Spleen (tissue), 7 donors: ENCODE measurements at regions not wholly inside any gene's neighbourhood (a gene's known extent, or its start where the extent isn't known, plus 50 kb on each side); places are given as distances from the start of the nearest gene placed in this dataset.

Experiments used
- CTCF ChIP-seq, 11 experiments: fragments of 200-600 bp in 7 of 11; fragments of 450-650 bp in 4 of 11; sonication (generic) in 4 of 11; IDR thresholded peaks in 8 of 11; conservative IDR thresholded peaks in 3 of 11; 1 replicate in 7 of 11; 2 replicates in 4 of 11; pipeline versions ENCODE4 v1.4.0 to v1.8.0; 2016 to 2021; ENCODE audit warnings: antibody characterized with exemption in 11 of 11, inconsistent platforms in 4 of 11, mild to moderate bottlenecking in 1 of 11
- POLR2A ChIP-seq, 3 donors: fragments of 450-650 bp; IDR thresholded peaks; one replicate each; pipeline ENCODE4 v1.5.1; 2017; ENCODE audit warnings: antibody characterized with exemption in 3 of 3, mild to moderate bottlenecking in 1 of 3
- POLR2AphosphoS5 ChIP-seq, 3 donors: sonication (generic); formaldehyde crosslinking; IDR thresholded peaks; one replicate each; pipeline ENCODE4 v1.5.1; 2017; ENCODE audit warnings: antibody characterized with exemption in 3 of 3
- donor health status: DM: no; HTN: no; CAD: no; lungs with moderate emphysema.
- donor health status: DM: no; HTN: no; CAD: no.
- donor health status: DM: no; HTN: no; CAD: no.

- no peak for TF ChIP-seq CTCF (IDR thresholded peaks at IDR 0.05 in 8 of 11, conservative IDR thresholded peaks at IDR 0.05 in 3 of 11)
- no peak for TF ChIP-seq POLR2AphosphoS5 (IDR thresholded peaks at IDR 0.05)
- no peak for TF ChIP-seq POLR2A (IDR thresholded peaks at IDR 0.05)
Measured at GRCh38 chr22:27605390-27605789, 196.2 kb downstream of the MN1 start.
